Panc1 (cell line): ENCODE measurements at regions not wholly inside any gene's neighbourhood (a gene's known extent, or its start where the extent isn't known, plus 50 kb on each side); places are given as distances from the start of the nearest gene placed in this dataset.

Experiments
- ATAC-seq: fragments of 200-7000 bp; cut with Tn5 transposase; 2 replicates; pipeline ENCODE4 v1.9.1; 2020; ENCODE audit warnings: mild to moderate bottlenecking, moderate library complexity
- BruUV-seq: library from RNA; stranded (reverse); fragments of 400-500 nt; replicated peaks from 2 replicates; lab custom pipeline; 2021; lab: Mats Ljungman, UMichigan
- CTCF ChIA-PET: fragments of 300-600 bp; sonication (Branson Sonifier 250); formaldehyde crosslinking; loops from one replicate; lab custom pipeline; 2022; ENCODE audit warnings: antibody characterized with exemption; lab: Charles Lee
- POLR2A ChIA-PET: fragments of 300-600 bp; sonication (Branson Sonifier 250); formaldehyde crosslinking; loops from one replicate; lab custom pipeline; 2022; ENCODE audit warnings: antibody characterized with exemption; lab: Charles Lee
- DNase-seq: peaks from one replicate; pipeline ENCODE4 v3.0.0-alpha.2; 2010; ENCODE audit warnings: low read depth, low spot score
- H3K27ac ChIP-seq: 2 replicates; pipeline ENCODE4 v1.5.1; 2011; ENCODE audit warnings: mild to moderate bottlenecking, low read length, inconsistent platforms
- H3K27me3 ChIP-seq: fragments of 200-500 bp; sonication (Bioruptor generic); 2 replicates; pipeline ENCODE4 v1.6.0; 2014; ENCODE audit warnings: low read length, inconsistent platforms; ENCODE audit not compliant: control insufficient read depth, insufficient read depth
- H3K36me3 ChIP-seq: fragments of 200-500 bp; sonication (Bioruptor generic); 2 replicates; pipeline ENCODE4 v1.5.1; 2014; ENCODE audit warnings: inconsistent platforms, mild to moderate bottlenecking, low read length, moderate library complexity; ENCODE audit not compliant: control insufficient read depth, insufficient read depth
- H3K4me1 ChIP-seq: 2 replicates; pipeline ENCODE4 v1.5.1; 2011; ENCODE audit warnings: inconsistent platforms, mild to moderate bottlenecking, low read length, moderate library complexity; ENCODE audit not compliant: control insufficient read depth, insufficient read depth
- H3K4me3 ChIP-seq, 2 experiments: 2 replicates each; pipeline ENCODE4 v1.5.1; 2011 to 2012; ENCODE audit warnings: low read depth in 2 of 2, low read length in 2 of 2, mild to moderate bottlenecking in 2 of 2, inconsistent platforms in 1 of 2, moderate library complexity in 1 of 2
- H3K9me3 ChIP-seq: fragments of 200-500 bp; sonication (Bioruptor generic); 2 replicates; pipeline ENCODE4 v1.5.1; 2014; ENCODE audit warnings: low read depth, mild to moderate bottlenecking, inconsistent platforms, low read length, moderate library complexity; ENCODE audit not compliant: control insufficient read depth, insufficient read depth
- POLR2AphosphoS5 ChIP-seq: IDR thresholded peaks from 2 replicates; pipeline ENCODE4 v1.6.1; 2012; ENCODE audit warnings: mild to moderate bottlenecking, low read depth, low read length, moderate library complexity
- SIN3A ChIP-seq: IDR thresholded peaks from 2 replicates; pipeline ENCODE4 v1.6.1; 2012; ENCODE audit warnings: low read depth, mild to moderate bottlenecking, low read length, moderate library complexity, borderline replicate concordance; ENCODE audit not compliant: insufficient read depth
- TCF7L2 ChIP-seq: IDR thresholded peaks from 2 replicates; pipeline ENCODE4 v1.6.1; 2011; ENCODE audit warnings: mild to moderate bottlenecking, low read depth, low read length, inconsistent platforms
- in situ Hi-C: cut with HindIII; loops from 2 replicates; pipeline ENCODE4 v1.10.0; 2016; ENCODE audit warnings: low sequenced_read_pairs, low pct_unique_long_range_greater_than_20kb
- intact Hi-C: fragments of 100-400 bp; cut with micrococcal nuclease; formaldehyde crosslinking; loops from one replicate; pipeline ENCODE4 v1.10.0; 2022; ENCODE audit not compliant: unreplicated experiment
- TF ChIP-seq, protein P1 (sequence below), 2 experiments: IDR thresholded peaks; 2 replicates each; pipeline ENCODE4 v1.6.1; 2011 to 2012; ENCODE audit warnings: low read depth in 2 of 2, control low read depth in 1 of 2, low read length in 1 of 2, mild to moderate bottlenecking in 1 of 2, moderate library complexity in 1 of 2; ENCODE audit not compliant: insufficient read depth in 1 of 2
- TF ChIP-seq, protein P2 (sequence below): fragments of 450-650 bp; IDR thresholded peaks from 2 replicates; pipeline ENCODE4 v1.5.1; 2017; ENCODE audit warnings: mild to moderate bottlenecking

DNA sequence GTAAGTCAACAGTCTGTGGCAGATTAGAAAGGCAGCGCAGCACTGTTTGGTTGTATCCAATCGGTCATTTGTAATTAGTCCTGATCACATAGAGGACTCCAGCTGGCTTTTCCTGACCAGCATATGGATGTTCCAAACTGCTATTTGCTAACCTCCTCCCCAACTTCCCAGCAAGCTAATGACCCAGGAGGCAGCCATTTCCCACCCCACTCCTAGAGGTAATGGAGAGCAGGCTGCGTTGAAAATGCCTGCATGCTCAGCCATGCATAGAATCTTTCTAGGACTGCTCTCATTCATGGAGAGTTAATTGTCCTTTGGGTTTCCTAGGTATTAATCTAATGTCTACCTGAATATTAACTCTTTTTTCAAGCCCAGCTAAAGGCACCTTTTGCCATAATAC, 850.6 kb upstream of the WWC1 start:
- H3K4me1 ChIP-seq, result no peaks in the 10 kb centered on the region
- H3K4me3 ChIP-seq, result no peak overlapping the region
- H3K36me3 ChIP-seq, result no peaks in the 10 kb centered on the region
- no peak for DNase-seq
- TF ChIP-seq SIN3A, result no peak
- TF ChIP-seq TCF7L2, result no peak
- no peak for TF ChIP-seq POLR2AphosphoS5
- TF ChIP-seq, protein P1, sequence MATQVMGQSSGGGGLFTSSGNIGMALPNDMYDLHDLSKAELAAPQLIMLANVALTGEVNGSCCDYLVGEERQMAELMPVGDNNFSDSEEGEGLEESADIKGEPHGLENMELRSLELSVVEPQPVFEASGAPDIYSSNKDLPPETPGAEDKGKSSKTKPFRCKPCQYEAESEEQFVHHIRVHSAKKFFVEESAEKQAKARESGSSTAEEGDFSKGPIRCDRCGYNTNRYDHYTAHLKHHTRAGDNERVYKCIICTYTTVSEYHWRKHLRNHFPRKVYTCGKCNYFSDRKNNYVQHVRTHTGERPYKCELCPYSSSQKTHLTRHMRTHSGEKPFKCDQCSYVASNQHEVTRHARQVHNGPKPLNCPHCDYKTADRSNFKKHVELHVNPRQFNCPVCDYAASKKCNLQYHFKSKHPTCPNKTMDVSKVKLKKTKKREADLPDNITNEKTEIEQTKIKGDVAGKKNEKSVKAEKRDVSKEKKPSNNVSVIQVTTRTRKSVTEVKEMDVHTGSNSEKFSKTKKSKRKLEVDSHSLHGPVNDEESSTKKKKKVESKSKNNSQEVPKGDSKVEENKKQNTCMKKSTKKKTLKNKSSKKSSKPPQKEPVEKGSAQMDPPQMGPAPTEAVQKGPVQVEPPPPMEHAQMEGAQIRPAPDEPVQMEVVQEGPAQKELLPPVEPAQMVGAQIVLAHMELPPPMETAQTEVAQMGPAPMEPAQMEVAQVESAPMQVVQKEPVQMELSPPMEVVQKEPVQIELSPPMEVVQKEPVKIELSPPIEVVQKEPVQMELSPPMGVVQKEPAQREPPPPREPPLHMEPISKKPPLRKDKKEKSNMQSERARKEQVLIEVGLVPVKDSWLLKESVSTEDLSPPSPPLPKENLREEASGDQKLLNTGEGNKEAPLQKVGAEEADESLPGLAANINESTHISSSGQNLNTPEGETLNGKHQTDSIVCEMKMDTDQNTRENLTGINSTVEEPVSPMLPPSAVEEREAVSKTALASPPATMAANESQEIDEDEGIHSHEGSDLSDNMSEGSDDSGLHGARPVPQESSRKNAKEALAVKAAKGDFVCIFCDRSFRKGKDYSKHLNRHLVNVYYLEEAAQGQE (IDR thresholded peaks at IDR 0.05; ENCODE audit: insufficient read depth in 1 of 2, low read depth in 2 of 2, low read length in 1 of 2), result no peak
- TF ChIP-seq, protein P2, sequence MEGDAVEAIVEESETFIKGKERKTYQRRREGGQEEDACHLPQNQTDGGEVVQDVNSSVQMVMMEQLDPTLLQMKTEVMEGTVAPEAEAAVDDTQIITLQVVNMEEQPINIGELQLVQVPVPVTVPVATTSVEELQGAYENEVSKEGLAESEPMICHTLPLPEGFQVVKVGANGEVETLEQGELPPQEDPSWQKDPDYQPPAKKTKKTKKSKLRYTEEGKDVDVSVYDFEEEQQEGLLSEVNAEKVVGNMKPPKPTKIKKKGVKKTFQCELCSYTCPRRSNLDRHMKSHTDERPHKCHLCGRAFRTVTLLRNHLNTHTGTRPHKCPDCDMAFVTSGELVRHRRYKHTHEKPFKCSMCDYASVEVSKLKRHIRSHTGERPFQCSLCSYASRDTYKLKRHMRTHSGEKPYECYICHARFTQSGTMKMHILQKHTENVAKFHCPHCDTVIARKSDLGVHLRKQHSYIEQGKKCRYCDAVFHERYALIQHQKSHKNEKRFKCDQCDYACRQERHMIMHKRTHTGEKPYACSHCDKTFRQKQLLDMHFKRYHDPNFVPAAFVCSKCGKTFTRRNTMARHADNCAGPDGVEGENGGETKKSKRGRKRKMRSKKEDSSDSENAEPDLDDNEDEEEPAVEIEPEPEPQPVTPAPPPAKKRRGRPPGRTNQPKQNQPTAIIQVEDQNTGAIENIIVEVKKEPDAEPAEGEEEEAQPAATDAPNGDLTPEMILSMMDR, result no peak
- BruUV-seq, result no TSS peak
- no peaks in the 10 kb centered on the region for H3K27me3 ChIP-seq
- CTCF ChIA-PET, result no interaction called here
- intact Hi-C loops (no loop called here), in situ Hi-C loops (no loop called here)
- POLR2A ChIA-PET, result no interaction called here
- no peak overlapping the region for H3K27ac ChIP-seq
- no peak for ATAC-seq
- no peaks in the 10 kb centered on the region for H3K9me3 ChIP-seq

DNA sequence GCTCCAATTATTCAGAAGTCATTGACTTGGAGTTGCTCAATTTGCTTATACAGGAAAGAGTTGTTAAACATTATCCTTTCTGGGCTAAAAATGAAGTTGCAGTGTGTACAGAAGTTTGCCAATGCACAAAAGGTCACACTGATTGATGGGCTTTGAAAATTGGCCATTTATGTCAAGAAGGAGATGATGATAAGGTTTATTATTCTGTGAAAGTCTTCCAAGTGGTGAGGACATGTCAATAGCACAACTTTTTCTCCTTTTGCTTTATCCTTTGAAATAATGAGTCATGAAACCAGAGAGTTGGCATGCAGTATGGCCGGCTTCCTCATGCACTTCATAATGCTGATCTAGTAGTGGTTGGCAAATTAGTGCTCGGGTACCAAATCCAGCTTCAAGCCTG, 848.5 kb upstream of the WWC1 start:
- Histone ChIP-seq H3K4me1 (no peaks in the 10 kb centered on the region), H3K4me3 (no peak overlapping the region), H3K27me3 (no peaks in the 10 kb centered on the region), H3K27ac (no peak overlapping the region), H3K9me3 (no peaks in the 10 kb centered on the region), H3K36me3 (no peaks in the 10 kb centered on the region)
- DNase-seq, result no peak
- TF ChIP-seq TCF7L2 (no peak), SIN3A (no peak)
- TF ChIP-seq, protein P2, result no peak
- intact Hi-C loops, result no loop called here
- no TSS peak for BruUV-seq
- ATAC-seq, result no peak
- POLR2A ChIA-PET, result no interaction called here
- in situ Hi-C loops, result no loop called here
- CTCF ChIA-PET, result no interaction called here
